K562 (cell line): ENCODE measurements at regions not wholly inside any gene's neighbourhood (a gene's known extent, or its start where the extent isn't known, plus 50 kb on each side); places are given as distances from the start of the nearest gene placed in this dataset.

Source experiments
- ATAC-seq: fragments of 200-7000 bp; cut with Tn5 transposase; 3 replicates; pipeline ENCODE4 v1.9.1; 2020; ENCODE audit warnings: moderate library complexity
- BruUV-seq: library from RNA; stranded (reverse); fragments of 400-500 nt; replicated peaks from 2 replicates; lab custom pipeline; 2021; lab: Mats Ljungman, UMichigan
- CTCF ChIA-PET: fragments of 300-600 bp; formaldehyde crosslinking; extraction: SDS; loops from one replicate; lab custom pipeline; 2021; ENCODE audit warnings: low intra/inter-chr PET ratio; lab: Yijun Ruan, JAX
- POLR2A ChIA-PET: fragments of 300-600, 350-650 bp; sonication (Branson Sonifier 250); formaldehyde crosslinking; extraction: SDS; loops from one replicate; lab custom pipeline; 2021; ENCODE audit warnings: antibody characterized with exemption, inconsistent platforms; lab: Yijun Ruan, JAX
- DNase-seq, 4 experiments: peaks; one replicate each; pipeline versions ENCODE4 v3.0.0 to v3.0.0-alpha.2; 2011 to 2018; ENCODE audit warnings: low spot score in 3 of 4, mixed read lengths in 3 of 4; ENCODE audit errors: extremely low read depth in 1 of 4
- FAIRE-seq: peaks from 2 replicates; lab custom pipeline; 2011; peaks lifted over from hg19 to GRCh38; lab: Jason Lieb, UNC
- H2AFZ ChIP-seq: 2 replicates; pipeline ENCODE4 v1.6.0; 2011; ENCODE audit warnings: low read depth, low read length, control low read depth, inconsistent platforms
- H3K27ac ChIP-seq: fragments of 200-600 bp; 3 replicates; pipeline ENCODE4 v1.8.0; 2011; ENCODE audit warnings: low read depth, mild to moderate bottlenecking, control low read depth, inconsistent platforms, low read length, moderate library complexity, mixed read lengths; ENCODE audit errors: extremely low read depth
- H3K27me3 ChIP-seq, 2 experiments: fragments of 300-600 bp in 1 of 2; 2 replicates in 1 of 2; 3 replicates in 1 of 2; pipeline versions ENCODE4 v1.6.0 to v1.8.0; 2011; ENCODE audit warnings: inconsistent platforms in 2 of 2, low read length in 2 of 2, mild to moderate bottlenecking in 1 of 2, mixed read lengths in 1 of 2, moderate library complexity in 1 of 2; ENCODE audit not compliant: control insufficient read depth in 2 of 2, insufficient read depth in 2 of 2
- H3K36me3 ChIP-seq: fragments of 300-600 bp; 3 replicates; pipeline ENCODE4 v1.8.0; 2011; ENCODE audit warnings: mild to moderate bottlenecking, low read length, inconsistent platforms; ENCODE audit not compliant: control insufficient read depth, insufficient read depth
- H3K4me1 ChIP-seq, 2 experiments: fragments of 200-600 bp in 1 of 2; replicated peaks in 1 of 2; 2 replicates in 1 of 2; 3 replicates in 1 of 2; pipeline versions ENCODE4 v1.5.1 to v1.8.0; 2011; ENCODE audit warnings: inconsistent platforms in 2 of 2, low read length in 2 of 2, mild to moderate bottlenecking in 1 of 2, mixed read lengths in 1 of 2, moderate library complexity in 1 of 2; ENCODE audit not compliant: control insufficient read depth in 2 of 2, insufficient read depth in 2 of 2
- H3K4me2 ChIP-seq: 2 replicates; pipeline ENCODE4 v1.6.1; 2011; ENCODE audit warnings: low read length, control low read depth, inconsistent platforms, mixed read lengths; ENCODE audit not compliant: insufficient read depth
- H3K4me3 ChIP-seq: fragments of 200-600 bp; sonication (generic), shearing (Covaris generic); 2 replicates; pipeline ENCODE4 v1.5.1; 2016; ENCODE audit warnings: control low read depth, inconsistent platforms
- H3K79me2 ChIP-seq: fragments of 200-600 bp; 3 replicates; pipeline ENCODE4 v1.8.0; 2011; ENCODE audit warnings: low read length, inconsistent platforms; ENCODE audit not compliant: control insufficient read depth, insufficient read depth
- H3K9ac ChIP-seq, 2 experiments: 2 replicates each; pipeline versions ENCODE4 v1.6.0 to v1.6.1; 2011; ENCODE audit warnings: low read depth in 2 of 2, low read length in 2 of 2, control low read depth in 1 of 2, inconsistent platforms in 1 of 2, mild to moderate bottlenecking in 1 of 2, mixed read lengths in 1 of 2; ENCODE audit not compliant: insufficient read depth in 1 of 2
- H3K9me1 ChIP-seq: one replicate; pipeline ENCODE4 v1.6.0; 2011; ENCODE audit warnings: inconsistent platforms, mild to moderate bottlenecking, low read length, moderate library complexity; ENCODE audit not compliant: control insufficient read depth, insufficient read depth
- H3K9me3 ChIP-seq: replicated peaks from 2 replicates; pipeline ENCODE4 v1.5.1; 2011; ENCODE audit warnings: low read depth, low read length, inconsistent platforms; ENCODE audit not compliant: control insufficient read depth, insufficient read depth
- H4K20me1 ChIP-seq: replicated peaks from 2 replicates; pipeline ENCODE4 v1.6.1; 2011; ENCODE audit warnings: low read length, inconsistent platforms, mixed read lengths; ENCODE audit not compliant: control insufficient read depth, insufficient read depth
- GTF2B ChIP-seq: IDR thresholded peaks from 2 replicates; pipeline ENCODE4 v1.6.1; 2011; ENCODE audit not compliant: insufficient read length; ENCODE audit errors: extremely low read depth
- HES1 ChIP-seq: fragments of 450-650 bp; IDR thresholded peaks from 2 replicates; pipeline ENCODE4 v1.6.1; 2016; ENCODE audit warnings: low read depth, mild to moderate bottlenecking, moderate library complexity
- HOXB6 ChIP-seq: fragments of 250-450 bp; sonication (Bioruptor Pico); IDR thresholded peaks from 2 replicates; pipeline ENCODE4 v1.5.1; 2022; ENCODE audit warnings: mild to moderate bottlenecking, borderline replicate concordance
- KAT8 ChIP-seq: fragments of 450-650 bp; IDR thresholded peaks from 2 replicates; pipeline ENCODE4 v1.6.1; 2016; ENCODE audit warnings: low read depth, mild to moderate bottlenecking
- MAZ ChIP-seq, 2 experiments: fragments of 450-650 bp in 1 of 2; sonication (generic) in 1 of 2; formaldehyde crosslinking; IDR thresholded peaks in 1 of 2; conservative IDR thresholded peaks in 1 of 2; 2 replicates each; pipeline versions ENCODE4 v1.4.0 to v1.5.0; 2020; ENCODE audit warnings: mild to moderate bottlenecking in 1 of 2, missing genetic modification reagents in 1 of 2
- MEF2A ChIP-seq: IDR thresholded peaks from 2 replicates; pipeline ENCODE4 v1.6.1; 2011; ENCODE audit warnings: low read depth, mild to moderate bottlenecking, low read length, moderate library complexity; ENCODE audit not compliant: control insufficient read depth
- MYNN ChIP-seq, 2 experiments: sonication (generic); formaldehyde crosslinking in 1 of 2; IDR thresholded peaks; 2 replicates each; pipeline versions ENCODE4 v1.5.0 to v1.6.1; 2016 to 2020; ENCODE audit warnings: antibody characterized with exemption in 1 of 2, missing genetic modification reagents in 1 of 2
- NELFE ChIP-seq: IDR thresholded peaks from 2 replicates; pipeline ENCODE4 v1.6.1; 2011; ENCODE audit warnings: mild to moderate bottlenecking; ENCODE audit not compliant: insufficient read depth, insufficient read length
- PHF20 ChIP-seq: fragments of 450-650 bp; IDR thresholded peaks from 2 replicates; pipeline ENCODE4 v1.6.1; 2018; ENCODE audit not compliant: partially characterized antibody
- POLR3G ChIP-seq: IDR thresholded peaks from 2 replicates; pipeline ENCODE4 v1.6.1; 2011; ENCODE audit not compliant: insufficient read length, insufficient replicate concordance; ENCODE audit errors: extremely low read depth
- RERE ChIP-seq: sonication (generic); formaldehyde crosslinking; IDR thresholded peaks from 2 replicates; pipeline ENCODE4 v1.8.0; 2023; ENCODE audit warnings: missing genetic modification reagents, mild to moderate bottlenecking, borderline replicate concordance
- RHOXF2B ChIP-seq: fragments of 250-450 bp; sonication (Bioruptor Pico); conservative IDR thresholded peaks from 2 replicates; pipeline ENCODE4 v1.5.1; 2021
- SLC30A9 ChIP-seq: fragments of 250-450 bp; sonication (Bioruptor Pico); IDR thresholded peaks from 2 replicates; pipeline ENCODE4 v1.8.0; 2022; ENCODE audit warnings: mild to moderate bottlenecking, moderate library complexity
- SRSF9 ChIP-seq: fragments of 200-400 bp; formaldehyde crosslinking; IDR thresholded peaks from 2 replicates; pipeline ENCODE4 v1.6.1; 2017; ENCODE audit warnings: low read depth, low read length, borderline replicate concordance
- ZFP1 ChIP-seq: fragments of 450-650 bp; formaldehyde crosslinking; IDR thresholded peaks from 2 replicates; pipeline ENCODE4 v1.4.0; 2020; ENCODE audit warnings: mild to moderate bottlenecking, mixed read lengths
- ZNF57 ChIP-seq: fragments of 450-650 bp; formaldehyde crosslinking; IDR thresholded peaks from 2 replicates; pipeline ENCODE4 v1.4.0; 2020; ENCODE audit warnings: mild to moderate bottlenecking, moderate library complexity
- WGBS: fragments of 100-300 bp; shearing (Covaris generic); methylation state at CpG from one replicate; pipeline ENCODE4 v1.1.6; 2016; ENCODE audit warnings: low coverage, mixed read lengths; ENCODE audit not compliant: insufficient coverage; ENCODE audit errors: missing lambda C conversion rate; 5-methylcytosine and 5-hydroxymethylcytosine counted together
- in situ Hi-C: fragments of 300-500 bp; cut with MboI; formaldehyde crosslinking; loops from 4 replicates; pipeline ENCODE4 v1.15.0; 2018; ENCODE audit warnings: inconsistent platforms, mixed read lengths
- intact Hi-C: fragments of 100-400 bp; cut with micrococcal nuclease; formaldehyde crosslinking; loops from 2 replicates; pipeline ENCODE4 v1.14.2; 2022

GRCh38 chr6:6392214-6393068, 72.0 kb upstream of the F13A1 start:
- BruUV-seq: no TSS peak
- no peak overlapping the region for H3K27ac ChIP-seq
- CTCF ChIA-PET: no interaction called here
- H3K4me2 ChIP-seq: no peak overlapping the region
- POLR2A ChIA-PET: interaction anchor here (0.6 kb wide), 2 partner anchors 10 to 99 kb away, joined by 3 read pairs; no protein-coding TSS in a partner anchor
- no peak for DNase-seq
- no peak overlapping the region for H2AFZ ChIP-seq
- H3K9me1 ChIP-seq: no peaks in the 10 kb centered on the region
- in situ Hi-C loops (no loop called here), intact Hi-C loops (no loop called here)
- ATAC-seq: no peak
- no peaks in the 10 kb centered on the region for H3K79me2 ChIP-seq
- H3K27me3 ChIP-seq: no peaks in the 10 kb centered on the region
- H3K4me3 ChIP-seq: no peak overlapping the region
- WGBS: under 1% methylated on average over 7 of the region's 7 CpGs
- H3K4me1 ChIP-seq: no peaks in the 10 kb centered on the region
- no peaks in the 10 kb centered on the region for H4K20me1 ChIP-seq
- no peak overlapping the region for H3K9ac ChIP-seq
- H3K9me3 ChIP-seq: no peaks in the 10 kb centered on the region
- no peaks in the 10 kb centered on the region for H3K36me3 ChIP-seq
- FAIRE-seq: no peak
- no peak for TF ChIP-seq ZNF57 (CRISPR knock-in tag)
- TF ChIP-seq HES1: no peak
- no peak for TF ChIP-seq SRSF9
- TF ChIP-seq MEF2A: no peak
- no peak for TF ChIP-seq KAT8
- no peak for TF ChIP-seq POLR3G
- TF ChIP-seq RERE: no peak
- TF ChIP-seq ZFP1 (CRISPR knock-in tag): no peak
- no peak for TF ChIP-seq RHOXF2B (CRISPR knock-in tag)
- no peak for TF ChIP-seq GTF2B
- TF ChIP-seq NELFE: no peak
- TF ChIP-seq HOXB6: no peak
- no peak for TF ChIP-seq PHF20
- no peak for TF ChIP-seq MYNN (IDR thresholded peaks at IDR 0.05)
- TF ChIP-seq MYNN (CRISPR knock-in tag; IDR thresholded peaks at IDR 0.05): no peak
- TF ChIP-seq SLC30A9: no peak
- no peak for TF ChIP-seq MAZ (CRISPR knock-in tag; conservative IDR thresholded peaks at IDR 0.05 in 1 of 2, IDR thresholded peaks at IDR 0.05 in 1 of 2)
